Embryonic facial prominence (tissue), 1 donor: ENCODE measurements at regions not wholly inside any gene's neighbourhood (a gene's known extent, or its start where the extent isn't known, plus 50 kb on each side); places are given as distances from the start of the nearest gene placed in this dataset.

Experiments used
- DNase-seq: peaks from one replicate; pipeline ENCODE4 v3.0.0-alpha.2; 2016; ENCODE audit errors: extremely low spot score

GRCh38 chr1:239538239-239538988 is 152.0 kb downstream of the CHRM3 start:
- no peak for DNase-seq

GRCh38 chr1:239539051-239539450 is 152.7 kb downstream of the CHRM3 start:
- no peak for DNase-seq

GRCh38 chr1:239539812-239540211 is 153.4 kb downstream of the CHRM3 start:
- no peak for DNase-seq

GRCh38 chr1:239543873-239544272 is 157.5 kb downstream of the CHRM3 start:
- no peak for DNase-seq

- DNase-seq, result no peak
These were observed 159.1 kb downstream of the CHRM3 start for GRCh38 chr1:239545466-239545865.

GRCh38 chr1:239547987-239548386 is 161.6 kb downstream of the CHRM3 start:
- DNase-seq, result no peak

- DNase-seq, result no peak
These were observed 163.8 kb downstream of the CHRM3 start for GRCh38 chr1:239550178-239550577.

GRCh38 chr1:239555350-239555749 is 169.0 kb downstream of the CHRM3 start:
- DNase-seq, result no peak

GRCh38 chr1:239558559-239558958 is 172.2 kb downstream of the CHRM3 start:
- DNase-seq, result no peak

- no peak for DNase-seq
These were observed 172.6 kb downstream of the CHRM3 start for GRCh38 chr1:239558991-239559390.

- DNase-seq, result no peak
These were observed 174.6 kb downstream of the CHRM3 start for GRCh38 chr1:239560921-239561320.

- no peak for DNase-seq
These were observed 175.7 kb downstream of the CHRM3 start for GRCh38 chr1:239562095-239562494.

GRCh38 chr1:239563681-239564080 is 177.3 kb downstream of the CHRM3 start:
- DNase-seq, result no peak

- DNase-seq, result no peak
These were observed 179.7 kb downstream of the CHRM3 start for GRCh38 chr1:239566074-239566473.

- no peak for DNase-seq
These were observed 184.5 kb downstream of the CHRM3 start for GRCh38 chr1:239570878-239571277.

- no peak for DNase-seq
These were observed 185.8 kb downstream of the CHRM3 start for GRCh38 chr1:239572183-239572582.

GRCh38 chr1:239574112-239574511 is 187.7 kb downstream of the CHRM3 start:
- DNase-seq, result no peak

GRCh38 chr1:239575113-239575512 is 188.7 kb downstream of the CHRM3 start:
- no peak for DNase-seq

- no peak for DNase-seq
These were observed 197.2 kb downstream of the CHRM3 start for GRCh38 chr1:239583536-239583935.

GRCh38 chr1:239586128-239586527 is 199.8 kb downstream of the CHRM3 start:
- DNase-seq, result no peak

- no peak for DNase-seq
These were observed 200.7 kb downstream of the CHRM3 start for GRCh38 chr1:239587066-239587465.

- no peak for DNase-seq
These were observed 201.4 kb downstream of the CHRM3 start for GRCh38 chr1:239587574-239588369.

- DNase-seq, result no peak
These were observed 204.2 kb downstream of the CHRM3 start for GRCh38 chr1:239590556-239590955.
